ENCODE measurements at regions not wholly inside any gene's neighbourhood (a gene's known extent, or its start where the extent isn't known, plus 50 kb on each side); places are given as distances from the start of the nearest gene placed in this dataset.

DNA sequence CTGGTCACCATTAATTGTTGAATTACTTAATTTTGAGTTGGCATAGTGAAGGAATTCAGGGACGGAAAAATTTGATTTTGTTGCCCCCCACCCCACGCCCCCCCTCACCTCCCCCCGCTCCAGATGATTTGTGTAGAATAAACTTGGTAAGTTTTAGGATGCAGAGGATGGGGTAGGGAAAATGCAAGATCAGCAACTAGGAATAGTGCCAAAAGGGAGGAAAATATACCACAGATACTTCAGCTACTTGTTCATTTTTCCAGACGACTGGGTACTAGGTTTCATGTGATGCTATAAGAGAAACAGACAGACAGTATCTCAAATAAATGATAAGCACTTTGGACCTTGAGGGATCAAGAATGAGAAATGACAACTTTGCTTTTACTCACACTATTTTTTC lies 862.2 kb upstream of the SEMA6A start:
- Histone ChIP-seq H3K4me2 (ENCODE audit: low read length) (no peak overlapping the region), H3K4me3 (ENCODE audit: low read length) (no peak overlapping the region), H3K9me2 (replicated peaks; ENCODE audit: control insufficient read depth, low read length) (no peaks in the 10 kb centered on the region), H3F3A (ENCODE audit: control insufficient read depth, insufficient read depth) (no peaks in the 10 kb centered on the region), H3K27ac (ENCODE audit: low read depth, low read length) (no peak overlapping the region), H3K36me3 (ENCODE audit: control insufficient read depth, low read length) (no peaks in the 10 kb centered on the region), H3K4me1 (ENCODE audit: control insufficient read depth, low read length) (no peaks in the 10 kb centered on the region), H3K9me3 (ENCODE audit: control insufficient read depth, insufficient read depth, low read length) (no peaks in the 10 kb centered on the region), H3K79me2 (ENCODE audit: control insufficient read depth, low read length) (no peaks in the 10 kb centered on the region), H3K27me3 (ENCODE audit: control insufficient read depth, low read length) (no peaks in the 10 kb centered on the region), H4K20me1 (ENCODE audit: control insufficient read depth, insufficient read depth, low read depth, low read length) (no peaks in the 10 kb centered on the region)
- no peak for TF ChIP-seq EZH2phosphoT487 (IDR thresholded peaks at IDR 0.05; ENCODE audit: borderline replicate concordance, low read length)
- TF ChIP-seq, protein P1, sequence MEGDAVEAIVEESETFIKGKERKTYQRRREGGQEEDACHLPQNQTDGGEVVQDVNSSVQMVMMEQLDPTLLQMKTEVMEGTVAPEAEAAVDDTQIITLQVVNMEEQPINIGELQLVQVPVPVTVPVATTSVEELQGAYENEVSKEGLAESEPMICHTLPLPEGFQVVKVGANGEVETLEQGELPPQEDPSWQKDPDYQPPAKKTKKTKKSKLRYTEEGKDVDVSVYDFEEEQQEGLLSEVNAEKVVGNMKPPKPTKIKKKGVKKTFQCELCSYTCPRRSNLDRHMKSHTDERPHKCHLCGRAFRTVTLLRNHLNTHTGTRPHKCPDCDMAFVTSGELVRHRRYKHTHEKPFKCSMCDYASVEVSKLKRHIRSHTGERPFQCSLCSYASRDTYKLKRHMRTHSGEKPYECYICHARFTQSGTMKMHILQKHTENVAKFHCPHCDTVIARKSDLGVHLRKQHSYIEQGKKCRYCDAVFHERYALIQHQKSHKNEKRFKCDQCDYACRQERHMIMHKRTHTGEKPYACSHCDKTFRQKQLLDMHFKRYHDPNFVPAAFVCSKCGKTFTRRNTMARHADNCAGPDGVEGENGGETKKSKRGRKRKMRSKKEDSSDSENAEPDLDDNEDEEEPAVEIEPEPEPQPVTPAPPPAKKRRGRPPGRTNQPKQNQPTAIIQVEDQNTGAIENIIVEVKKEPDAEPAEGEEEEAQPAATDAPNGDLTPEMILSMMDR (IDR thresholded peaks at IDR 0.05; ENCODE audit: low read depth, low read length, poor library complexity, severe bottlenecking), result no peak

GRCh38 chr5:117435203-117435602 lies 860.6 kb upstream of the SEMA6A start:
- Histone ChIP-seq H3K4me2 (ENCODE audit: low read length) (no peak overlapping the region), H3F3A (ENCODE audit: control insufficient read depth, insufficient read depth) (no peaks in the 10 kb centered on the region), H3K79me2 (ENCODE audit: control insufficient read depth, low read length) (no peaks in the 10 kb centered on the region), H3K4me1 (ENCODE audit: control insufficient read depth, low read length) (no peaks in the 10 kb centered on the region), H3K9me2 (replicated peaks; ENCODE audit: control insufficient read depth, low read length) (no peaks in the 10 kb centered on the region), H3K36me3 (ENCODE audit: control insufficient read depth, low read length) (no peaks in the 10 kb centered on the region), H4K20me1 (ENCODE audit: control insufficient read depth, insufficient read depth, low read depth, low read length) (no peaks in the 10 kb centered on the region), H3K9me3 (ENCODE audit: control insufficient read depth, insufficient read depth, low read length) (no peaks in the 10 kb centered on the region), H3K27ac (ENCODE audit: low read depth, low read length) (no peak overlapping the region), H3K4me3 (ENCODE audit: low read length) (no peak overlapping the region), H3K27me3 (ENCODE audit: control insufficient read depth, low read length) (no peaks in the 10 kb centered on the region)
- TF ChIP-seq EZH2phosphoT487 (IDR thresholded peaks at IDR 0.05; ENCODE audit: borderline replicate concordance, low read length), result no peak
- TF ChIP-seq, protein P1 (IDR thresholded peaks at IDR 0.05; ENCODE audit: low read depth, low read length, poor library complexity, severe bottlenecking), result no peak

- TF ChIP-seq, protein P1 (IDR thresholded peaks at IDR 0.05; ENCODE audit: low read depth, low read length, poor library complexity, severe bottlenecking), result no peak
- no peak for TF ChIP-seq EZH2phosphoT487 (IDR thresholded peaks at IDR 0.05; ENCODE audit: borderline replicate concordance, low read length)
- no peaks in the 10 kb centered on the region for H4K20me1 ChIP-seq (ENCODE audit: control insufficient read depth, insufficient read depth, low read depth, low read length)
- no peak overlapping the region for H3K27ac ChIP-seq (ENCODE audit: low read depth, low read length)
- no peaks in the 10 kb centered on the region for H3K27me3 ChIP-seq (ENCODE audit: control insufficient read depth, low read length)
- no peak overlapping the region for H3K4me3 ChIP-seq (ENCODE audit: low read length)
- H3K79me2 ChIP-seq (ENCODE audit: control insufficient read depth, low read length), result no peaks in the 10 kb centered on the region
- no peaks in the 10 kb centered on the region for H3K9me3 ChIP-seq (ENCODE audit: control insufficient read depth, insufficient read depth, low read length)
- no peaks in the 10 kb centered on the region for H3K9me2 ChIP-seq (replicated peaks; ENCODE audit: control insufficient read depth, low read length)
- H3K36me3 ChIP-seq (ENCODE audit: control insufficient read depth, low read length), result no peaks in the 10 kb centered on the region
- H3F3A ChIP-seq (ENCODE audit: control insufficient read depth, insufficient read depth), result no peaks in the 10 kb centered on the region
- no peaks in the 10 kb centered on the region for H3K4me1 ChIP-seq (ENCODE audit: control insufficient read depth, low read length)
- H3K4me2 ChIP-seq (ENCODE audit: low read length), result no peak overlapping the region
These were observed 859.6 kb upstream of the SEMA6A start for GRCh38 chr5:117434254-117434653.

DNA sequence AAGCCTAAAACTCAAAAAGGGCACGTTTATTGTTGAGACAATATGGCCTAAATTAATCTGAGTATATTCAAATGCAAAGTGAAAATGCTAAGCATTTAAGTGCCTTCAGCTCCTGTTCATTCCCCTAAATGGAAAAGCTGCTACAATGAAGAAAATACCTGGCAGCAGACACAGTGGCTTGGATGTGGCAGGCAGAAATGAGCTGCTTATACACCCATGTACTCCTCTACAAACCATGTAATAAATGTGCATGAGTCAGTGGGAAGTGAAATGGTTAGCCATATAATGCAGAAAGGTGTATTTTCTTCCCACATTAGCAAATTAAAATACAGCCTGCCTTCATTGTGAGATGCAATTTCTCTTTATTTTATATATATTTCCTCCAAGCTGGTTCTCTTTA lies 859.2 kb upstream of the SEMA6A start:
- Histone ChIP-seq H3F3A (ENCODE audit: control insufficient read depth, insufficient read depth) (no peaks in the 10 kb centered on the region), H3K4me3 (ENCODE audit: low read length) (no peak overlapping the region), H3K79me2 (ENCODE audit: control insufficient read depth, low read length) (no peaks in the 10 kb centered on the region), H3K27me3 (ENCODE audit: control insufficient read depth, low read length) (no peaks in the 10 kb centered on the region), H3K4me2 (ENCODE audit: low read length) (no peak overlapping the region), H4K20me1 (ENCODE audit: control insufficient read depth, insufficient read depth, low read depth, low read length) (no peaks in the 10 kb centered on the region), H3K4me1 (ENCODE audit: control insufficient read depth, low read length) (no peaks in the 10 kb centered on the region), H3K9me3 (ENCODE audit: control insufficient read depth, insufficient read depth, low read length) (no peaks in the 10 kb centered on the region), H3K9me2 (replicated peaks; ENCODE audit: control insufficient read depth, low read length) (no peaks in the 10 kb centered on the region), H3K27ac (ENCODE audit: low read depth, low read length) (no peak overlapping the region), H3K36me3 (ENCODE audit: control insufficient read depth, low read length) (no peaks in the 10 kb centered on the region)
- no peak for TF ChIP-seq EZH2phosphoT487 (IDR thresholded peaks at IDR 0.05; ENCODE audit: borderline replicate concordance, low read length)
- TF ChIP-seq, protein P1 (IDR thresholded peaks at IDR 0.05; ENCODE audit: low read depth, low read length, poor library complexity, severe bottlenecking), result no peak
